ENCODE measurements at regions not wholly inside any gene's neighbourhood (a gene's known extent, or its start where the extent isn't known, plus 50 kb on each side); places are given as distances from the start of the nearest gene placed in this dataset.

DNA sequence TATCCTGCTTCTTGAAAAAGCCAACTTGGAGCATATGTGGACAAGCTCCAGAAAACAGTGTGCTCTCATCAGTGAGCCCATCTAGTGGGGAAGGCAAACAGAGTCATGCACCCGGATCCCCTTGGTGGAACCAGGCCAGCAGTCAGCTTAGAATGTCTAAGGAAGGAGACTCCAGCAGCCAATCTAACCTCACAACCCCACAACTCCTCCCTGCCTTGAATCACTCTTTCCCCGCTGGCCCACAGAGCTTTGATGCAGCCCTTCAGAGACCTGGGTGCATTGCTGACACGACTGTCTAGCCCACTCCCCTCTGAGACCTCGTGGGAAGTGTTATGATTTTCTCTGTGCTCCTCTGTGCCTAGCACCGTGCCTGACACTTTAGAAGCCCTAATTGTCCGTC lies 623.7 kb downstream of the BNC2 start:
- no peak overlapping the region for H3K4me3 ChIP-seq
- no peaks in the 10 kb centered on the region for H3K27me3 ChIP-seq
- intact Hi-C loops (cut with DNase I): no loop called here
- ATAC-seq (no peak), DNase-seq (no peak)
- H3K27ac ChIP-seq: no peak overlapping the region
- H3K36me3 ChIP-seq: no peaks in the 10 kb centered on the region
- H3K9me3 ChIP-seq: no peaks in the 10 kb centered on the region
- H3K4me1 ChIP-seq: no peaks in the 10 kb centered on the region
- TF ChIP-seq, protein P1, sequence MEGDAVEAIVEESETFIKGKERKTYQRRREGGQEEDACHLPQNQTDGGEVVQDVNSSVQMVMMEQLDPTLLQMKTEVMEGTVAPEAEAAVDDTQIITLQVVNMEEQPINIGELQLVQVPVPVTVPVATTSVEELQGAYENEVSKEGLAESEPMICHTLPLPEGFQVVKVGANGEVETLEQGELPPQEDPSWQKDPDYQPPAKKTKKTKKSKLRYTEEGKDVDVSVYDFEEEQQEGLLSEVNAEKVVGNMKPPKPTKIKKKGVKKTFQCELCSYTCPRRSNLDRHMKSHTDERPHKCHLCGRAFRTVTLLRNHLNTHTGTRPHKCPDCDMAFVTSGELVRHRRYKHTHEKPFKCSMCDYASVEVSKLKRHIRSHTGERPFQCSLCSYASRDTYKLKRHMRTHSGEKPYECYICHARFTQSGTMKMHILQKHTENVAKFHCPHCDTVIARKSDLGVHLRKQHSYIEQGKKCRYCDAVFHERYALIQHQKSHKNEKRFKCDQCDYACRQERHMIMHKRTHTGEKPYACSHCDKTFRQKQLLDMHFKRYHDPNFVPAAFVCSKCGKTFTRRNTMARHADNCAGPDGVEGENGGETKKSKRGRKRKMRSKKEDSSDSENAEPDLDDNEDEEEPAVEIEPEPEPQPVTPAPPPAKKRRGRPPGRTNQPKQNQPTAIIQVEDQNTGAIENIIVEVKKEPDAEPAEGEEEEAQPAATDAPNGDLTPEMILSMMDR (IDR thresholded peaks at IDR 0.05): no peak

DNA sequence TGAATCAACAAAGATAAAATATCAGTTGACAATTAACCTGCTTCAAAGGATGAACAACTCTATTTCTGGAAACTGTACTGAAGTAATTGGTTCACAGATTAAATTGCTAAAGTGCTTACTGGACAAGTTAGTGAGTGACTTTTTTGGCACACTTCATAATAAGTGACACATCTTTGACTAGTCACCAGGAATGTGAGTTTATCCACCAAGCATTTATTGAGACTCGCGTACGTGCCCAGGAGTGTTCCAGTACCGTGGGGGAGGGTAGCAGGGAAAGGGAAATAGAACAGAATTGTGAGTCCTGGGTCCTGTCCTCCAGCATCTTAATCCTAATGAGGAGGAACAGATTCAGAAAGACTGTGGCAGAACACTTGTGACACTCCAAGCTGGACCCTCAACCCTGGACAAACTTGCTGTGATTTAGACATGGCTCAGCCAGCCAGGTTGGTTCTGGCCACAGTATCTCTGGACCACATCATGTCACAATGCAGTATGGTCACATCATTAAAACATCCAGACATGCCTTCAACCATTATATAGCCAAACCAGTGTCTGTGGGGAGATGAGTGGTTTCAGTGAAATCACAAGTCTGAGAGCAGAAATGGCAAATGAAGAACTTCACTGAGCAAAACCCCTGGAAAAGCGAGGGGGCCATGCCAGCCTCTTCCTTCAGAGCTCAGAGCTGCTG lies 623.1 kb downstream of the BNC2 start:
- peak in 1 of 4 donors; percentile 20 for DNase-seq

DNA sequence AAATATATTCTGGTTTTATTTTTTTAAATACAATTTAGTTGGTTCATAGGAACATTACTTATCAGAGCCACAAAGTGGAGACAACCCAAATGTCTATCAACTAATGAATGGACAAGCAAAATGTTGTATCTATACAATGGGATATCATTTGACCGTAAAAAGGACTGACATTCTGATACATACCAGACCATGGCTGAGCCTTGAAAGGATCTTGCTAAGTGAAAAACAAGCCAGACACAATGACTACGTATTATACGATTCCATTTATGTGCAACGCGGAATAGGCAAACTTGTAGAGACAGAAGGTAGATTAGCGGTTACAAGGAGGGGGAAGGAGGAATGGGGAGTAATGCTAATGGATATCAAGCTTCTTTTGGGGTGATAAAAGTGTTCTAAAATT lies 621.6 kb downstream of the BNC2 start:
- Histone ChIP-seq H3K4me1 (no peaks in the 10 kb centered on the region), H3K27me3 (no peaks in the 10 kb centered on the region), H3K36me3 (no peaks in the 10 kb centered on the region), H3K27ac (no peak overlapping the region), H3K4me3 (no peak overlapping the region), H3K9me3 (no peaks in the 10 kb centered on the region)
- intact Hi-C loops (cut with DNase I): no loop called here
- DNase-seq (no peak), ATAC-seq (no peak)
- TF ChIP-seq, protein P1 (IDR thresholded peaks at IDR 0.05): no peak

More for the DNA sequence above, 623.1 kb downstream of the BNC2 start:
- H3K27me3 ChIP-seq: no peaks in the 10 kb centered on the region
- no peak overlapping the region for H3K27ac ChIP-seq
- no peaks in the 10 kb centered on the region for H3K9me3 ChIP-seq
- TF ChIP-seq, protein P1 (IDR thresholded peaks at IDR 0.05): no peak
- intact Hi-C loops (cut with DNase I): no loop called here
- H3K4me1 ChIP-seq: no peaks in the 10 kb centered on the region
- H3K4me3 ChIP-seq: no peak overlapping the region
- no peaks in the 10 kb centered on the region for H3K36me3 ChIP-seq
- ATAC-seq: peak; percentile 39

DNA sequence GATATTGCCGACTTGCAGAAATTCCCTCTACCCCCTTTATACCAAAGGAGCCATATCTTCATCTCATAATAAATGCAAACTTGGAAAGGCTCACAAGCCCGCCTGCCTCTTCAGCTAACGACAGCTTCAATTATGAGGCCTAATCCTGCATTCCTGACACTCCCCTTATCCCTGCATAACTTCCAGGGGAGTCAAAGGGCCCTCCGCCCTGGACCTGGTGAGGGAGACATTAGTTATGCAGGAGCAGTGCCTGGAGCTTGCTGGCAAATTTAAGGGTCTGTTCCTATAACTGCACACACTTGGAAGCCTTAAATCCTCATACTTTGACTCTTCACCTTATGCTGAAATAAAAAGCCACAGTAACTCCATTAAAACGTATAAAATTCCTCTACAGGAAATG lies 617.9 kb downstream of the BNC2 start:
- Histone ChIP-seq H3K9me3 (no peaks in the 10 kb centered on the region), H3K36me3 (no peaks in the 10 kb centered on the region), H3K27me3 (no peaks in the 10 kb centered on the region), H3K4me3 (no peak overlapping the region), H3K27ac (no peak overlapping the region), H3K4me1 (no peaks in the 10 kb centered on the region)
- no peak for ATAC-seq
- DNase-seq: no peak
- TF ChIP-seq, protein P1 (IDR thresholded peaks at IDR 0.05): no peak
- intact Hi-C loops (cut with DNase I): no loop called here

DNA sequence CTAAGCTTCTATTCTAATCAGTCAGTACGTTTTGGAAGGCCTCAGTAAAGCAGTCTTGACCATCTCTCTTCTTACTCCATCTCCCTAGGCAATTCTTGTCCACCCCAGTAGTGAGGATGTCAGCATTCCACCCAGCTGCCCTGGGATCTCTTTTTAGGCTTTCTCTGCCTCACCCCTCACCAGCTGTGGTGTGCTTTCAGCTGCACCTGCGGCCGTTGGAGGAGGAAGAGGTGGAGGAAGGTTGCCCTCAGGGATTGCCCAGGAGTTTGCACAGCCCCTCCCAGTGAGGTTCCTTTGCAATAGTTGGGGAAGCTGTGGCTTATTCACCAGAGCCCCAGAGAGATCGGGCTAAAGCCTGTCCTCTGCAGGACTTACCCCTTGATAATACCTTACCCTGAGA lies 615.8 kb downstream of the BNC2 start:
- Histone ChIP-seq H3K27ac (no peak overlapping the region), H3K36me3 (no peaks in the 10 kb centered on the region), H3K27me3 (no peaks in the 10 kb centered on the region), H3K4me1 (no peaks in the 10 kb centered on the region), H3K9me3 (no peaks in the 10 kb centered on the region), H3K4me3 (no peak overlapping the region)
- DNase-seq (no peak), ATAC-seq (no peak)
- TF ChIP-seq, protein P1 (IDR thresholded peaks at IDR 0.05): no peak
- intact Hi-C loops (cut with DNase I): no loop called here

All from left lung (tissue), 4 donors.